Small intestine (tissue), 7 donors: ENCODE measurements at regions not wholly inside any gene's neighbourhood (a gene's known extent, or its start where the extent isn't known, plus 50 kb on each side); places are given as distances from the start of the nearest gene placed in this dataset.
"Not testable (repeated sequence)": the region's sequence is repeated elsewhere in the genome, so short reads cannot be mapped to it uniquely, and the experiment has no call there.

Source experiments
- DNase-seq, 2 donors: peaks; one replicate each; pipeline versions ENCODE4 v3.0.0 to v3.0.0-alpha.2; 2013
- FAIRE-seq: peaks from 2 replicates; lab custom pipeline; 2012; peaks lifted over from hg19 to GRCh38; lab: Jason Lieb, UNC
- H3K27ac ChIP-seq, 3 donors: one replicate each; pipeline ENCODE4 v1.5.1; 2013; ENCODE audit warnings: low read length in 2 of 3, mild to moderate bottlenecking in 2 of 3, control low read depth in 1 of 3, inconsistent platforms in 1 of 3, low read depth in 1 of 3, moderate library complexity in 1 of 3
- H3K27me3 ChIP-seq, 3 donors: one replicate each; pipeline ENCODE4 v1.6.1; 2013; ENCODE audit warnings: low read length in 3 of 3, inconsistent platforms in 1 of 3; ENCODE audit not compliant: control insufficient read depth in 3 of 3, insufficient read depth in 3 of 3
- H3K36me3 ChIP-seq, 3 donors: one replicate each; pipeline ENCODE4 v1.6.1; 2013; ENCODE audit warnings: low read length in 3 of 3, inconsistent platforms in 1 of 3, low read depth in 1 of 3, mild to moderate bottlenecking in 1 of 3, moderate library complexity in 1 of 3; ENCODE audit not compliant: control insufficient read depth in 3 of 3, insufficient read depth in 2 of 3
- H3K4me1 ChIP-seq, 3 donors: one replicate each; pipeline ENCODE4 v1.6.1; 2013; ENCODE audit warnings: low read length in 2 of 3, inconsistent platforms in 1 of 3, low read depth in 1 of 3, mild to moderate bottlenecking in 1 of 3, moderate library complexity in 1 of 3; ENCODE audit not compliant: control insufficient read depth in 3 of 3, insufficient read depth in 2 of 3
- H3K4me3 ChIP-seq, 3 donors: one replicate each; pipeline ENCODE4 v1.5.1; 2013; ENCODE audit warnings: low read length in 3 of 3, control low read depth in 1 of 3, inconsistent platforms in 1 of 3, low read depth in 1 of 3, mild to moderate bottlenecking in 1 of 3, moderate library complexity in 1 of 3
- H3K9me3 ChIP-seq, 2 donors: one replicate each; pipeline ENCODE4 v1.6.1; 2013; ENCODE audit warnings: low read depth in 1 of 2, low read length in 1 of 2; ENCODE audit not compliant: control insufficient read depth in 2 of 2, insufficient read depth in 1 of 2
- WGBS, 3 donors: extraction: QIAGEN DNeasy Blood & Tissue Kit; methylation state at CpG; one replicate each; pipeline ENCODE4 v1.1.7; 2013; 5-methylcytosine and 5-hydroxymethylcytosine counted together
- donor health status: healthy with polysubstance abuse.
- donor health status: control.
- donor health status: control.
- donor health status: Bipolar disorder and iron deficiency.
- donor health status: healthy.

DNA sequence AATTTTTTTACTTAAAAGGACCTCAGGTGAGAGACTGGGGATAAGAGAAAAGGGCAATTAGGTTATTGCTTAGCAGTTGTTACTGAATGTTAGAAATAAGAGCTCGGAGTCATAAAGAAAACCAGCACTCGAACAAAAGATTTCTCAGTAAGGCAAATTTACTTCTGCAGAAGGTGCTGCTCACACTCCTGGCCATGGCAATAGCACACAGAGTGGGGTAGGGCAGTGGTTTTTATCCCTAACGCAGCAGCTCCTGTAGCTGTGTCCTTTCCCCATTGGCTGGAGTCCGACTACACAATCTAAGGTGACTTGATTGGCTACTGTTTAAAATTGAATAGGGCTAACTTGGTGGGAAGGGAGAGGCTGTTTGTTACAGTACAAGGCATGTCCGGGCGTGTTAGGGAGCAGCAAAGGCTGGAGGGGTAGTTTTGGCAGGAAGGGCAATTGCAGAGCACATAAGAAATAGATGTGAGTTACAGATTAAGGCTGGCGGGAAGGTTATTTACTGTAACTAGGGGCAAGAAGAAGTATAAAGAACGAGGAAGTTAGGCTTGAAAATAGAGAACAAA lies 112.1 kb downstream of the AKR1D1 start:
- no peak for FAIRE-seq
- Histone ChIP-seq H3K27me3 (no peaks in the 10 kb centered on the region), H3K4me3 (no peak overlapping the region), H3K27ac (no peak overlapping the region), H3K9me3 (peaks cover 0 to 18% of the 10 kb centered on the region in 2 donors), H3K4me1 (no peaks in the 10 kb centered on the region), H3K36me3 (no peaks in the 10 kb centered on the region)
- 71 to 78% (median 71%) methylated on average over 8 of the region's 8 CpGs for WGBS, 3 donors
- DNase-seq = no peak

DNA sequence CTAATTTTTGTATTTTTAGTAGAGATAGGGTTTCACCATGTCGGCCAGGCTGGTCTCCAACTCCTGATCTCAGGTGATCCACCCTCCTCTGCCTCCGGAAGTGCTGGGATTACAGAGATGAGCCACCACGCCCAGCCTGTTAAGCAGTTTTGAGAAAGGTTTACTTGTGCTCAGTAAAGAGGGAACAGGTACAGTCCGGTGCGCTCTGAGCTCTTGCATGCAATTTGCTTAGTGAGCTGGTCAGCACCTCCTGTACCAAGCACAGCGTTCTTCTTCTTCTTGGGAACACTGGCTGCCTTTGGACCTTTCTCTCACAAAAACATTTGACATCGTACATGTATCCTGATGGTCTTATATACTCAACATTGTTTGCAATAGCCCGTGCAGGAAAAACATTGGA lies 118.3 kb downstream of the AKR1D1 start:
- 74 to 91% (median 88%) methylated on average over 8 of the region's 8 CpGs for WGBS, 3 donors
- peaks cover 0 to 1% of the 10 kb centered on the region in 2 donors for H3K9me3 ChIP-seq
- no peak for FAIRE-seq
- H3K36me3 ChIP-seq = no peaks in the 10 kb centered on the region
- H3K4me1 ChIP-seq = no peaks in the 10 kb centered on the region
- H3K27me3 ChIP-seq = no peaks in the 10 kb centered on the region
- no peak overlapping the region for H3K4me3 ChIP-seq
- H3K27ac ChIP-seq = no peak overlapping the region
- no peak for DNase-seq

DNA sequence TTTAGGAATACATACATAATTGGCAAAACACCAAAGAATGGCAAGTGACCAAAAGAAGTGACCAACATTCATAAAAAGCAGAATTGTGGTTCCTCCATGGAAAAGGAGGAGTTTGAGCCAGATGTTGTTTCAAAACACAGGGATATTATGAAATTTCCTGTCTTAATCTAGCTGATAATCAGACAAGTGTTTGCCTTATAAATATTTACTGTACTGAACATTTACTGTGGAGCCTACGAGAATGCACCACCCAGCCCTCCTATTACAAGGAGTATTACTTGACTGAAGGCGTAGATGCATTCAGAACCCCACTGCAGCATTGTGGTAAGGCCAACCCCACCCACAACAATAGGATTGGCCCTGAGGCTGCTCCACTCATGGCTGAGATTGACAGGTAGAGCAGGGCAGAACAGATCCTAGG lies 118.9 kb downstream of the AKR1D1 start:
- 40 to 44% (median 40%) methylated on average over 2 of the region's 2 CpGs for WGBS, 3 donors

DNA sequence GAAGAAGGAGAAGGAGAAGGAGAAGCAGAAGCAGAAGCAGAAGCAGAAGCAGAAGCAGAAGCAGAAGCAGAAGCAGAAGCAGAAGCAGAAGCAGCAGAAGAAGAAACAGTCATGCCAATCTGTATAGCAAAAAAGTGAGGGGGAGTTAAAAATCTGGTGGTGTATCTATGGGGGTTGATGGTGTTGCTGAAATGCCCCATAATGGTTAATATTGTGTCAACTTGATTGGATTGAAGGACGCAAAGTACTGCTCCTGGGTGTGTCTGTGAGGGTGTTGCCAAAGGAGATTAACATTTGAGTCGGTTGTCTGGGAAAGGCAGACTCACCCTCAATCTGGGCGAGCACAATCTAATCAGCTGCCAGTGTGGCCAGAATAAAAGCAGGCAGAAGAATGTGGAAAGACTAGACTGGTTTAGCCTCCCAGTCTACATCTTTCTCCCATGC lies 120.3 kb downstream of the AKR1D1 start:
- H3K9me3 ChIP-seq, FAIRE-seq, H3K27ac ChIP-seq, H3K4me3 ChIP-seq, H3K36me3 ChIP-seq, H3K27me3 ChIP-seq, H3K4me1 ChIP-seq: not testable (repeated sequence)
- peak in 1 of 2 donors; percentile 48 for DNase-seq
- WGBS, 3 donors = 14 to 36% (median 27%) methylated on average over 3 of the region's 3 CpGs

More for the DNA sequence above, 118.9 kb downstream of the AKR1D1 start:
- Histone ChIP-seq H3K4me3 (no peak overlapping the region), H3K9me3 (no peaks in the 10 kb centered on the region), H3K27ac (no peak overlapping the region), H3K36me3 (no peaks in the 10 kb centered on the region), H3K27me3 (no peaks in the 10 kb centered on the region), H3K4me1 (no peaks in the 10 kb centered on the region)
- FAIRE-seq = no peak
- peak; percentile 8 to 13 for DNase-seq

DNA sequence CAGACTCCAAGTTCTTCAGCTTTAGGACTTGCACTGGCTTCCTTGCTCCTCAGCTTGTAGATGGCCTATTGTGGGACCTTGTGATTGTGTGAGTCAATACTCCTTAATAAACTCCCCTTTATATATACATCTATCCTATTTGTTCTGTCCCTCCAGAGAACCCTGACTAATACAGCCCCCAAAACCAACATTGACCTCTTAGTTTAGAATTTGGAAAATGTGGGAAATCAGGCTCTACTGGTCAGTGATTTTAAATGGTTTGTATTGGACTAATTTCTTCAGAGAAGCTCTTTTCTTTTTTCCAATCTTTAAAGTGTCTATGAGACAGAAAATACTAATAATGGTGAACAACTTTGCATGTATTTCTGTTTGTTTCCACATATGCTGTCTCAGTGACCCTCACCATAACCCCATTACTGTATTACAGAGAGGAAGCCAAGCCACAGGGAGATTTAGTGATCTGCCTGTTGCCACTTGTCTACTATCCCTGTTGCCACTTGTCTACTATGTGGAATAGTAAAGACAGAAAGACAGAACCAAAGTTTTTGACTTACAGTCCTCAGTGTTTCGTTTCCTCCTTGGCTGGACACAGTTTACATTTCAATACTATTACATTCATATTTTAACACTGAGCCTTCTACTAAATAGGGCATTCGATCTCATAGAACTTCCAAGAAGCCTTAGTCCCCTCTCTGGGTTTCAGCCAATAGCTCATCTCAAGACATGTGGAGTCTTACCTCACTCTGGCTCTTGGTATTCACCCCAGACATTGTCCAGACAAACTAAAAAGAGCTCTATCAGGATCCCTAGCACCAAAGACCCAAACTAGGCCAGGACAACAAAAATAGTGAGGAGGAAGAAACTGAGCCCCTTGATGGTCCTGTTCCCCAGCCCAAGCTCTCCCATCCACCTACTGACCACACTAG lies 121.0 kb downstream of the AKR1D1 start:
- Histone ChIP-seq H3K27me3 (no peaks in the 10 kb centered on the region), H3K27ac (no peak overlapping the region), H3K4me1 (no peaks in the 10 kb centered on the region), H3K4me3 (no peak overlapping the region), H3K9me3 (no peaks in the 10 kb centered on the region), H3K36me3 (no peaks in the 10 kb centered on the region)
- DNase-seq = no peak
- 60 to 90% (median 65%) methylated on average over 2 of the region's 2 CpGs for WGBS, 3 donors
- no peak for FAIRE-seq

DNA sequence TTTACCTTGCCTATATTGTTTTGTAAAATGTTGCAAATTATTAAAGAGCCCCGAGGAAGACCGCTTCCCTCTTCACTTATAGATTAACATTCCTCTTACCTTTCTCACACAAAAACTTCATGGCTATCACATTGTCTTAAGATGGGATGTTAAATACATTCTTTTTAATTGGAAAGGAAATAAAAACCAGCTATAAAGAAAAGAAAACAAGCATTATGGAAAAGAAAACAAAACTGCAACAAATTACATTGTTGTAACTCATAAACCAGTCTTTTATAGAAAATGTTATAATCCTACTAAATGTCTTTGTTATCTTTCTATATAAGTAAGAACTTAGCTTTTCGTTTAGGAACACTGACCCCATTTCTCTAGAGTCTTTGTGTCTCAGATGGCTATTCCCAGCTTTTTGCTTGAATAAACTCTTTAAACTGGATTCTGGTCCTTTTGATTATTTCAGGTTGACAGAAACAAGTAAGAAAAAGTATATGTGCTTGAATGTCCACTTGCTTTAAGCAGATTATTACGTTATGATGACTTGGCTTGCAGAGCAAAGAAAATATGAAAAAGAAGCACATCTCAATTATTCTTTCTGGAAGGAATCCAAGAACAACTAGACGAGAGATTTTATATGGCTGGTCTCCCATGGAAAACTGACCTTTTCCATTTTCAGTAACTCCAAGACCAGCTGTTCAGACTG lies 128.2 kb downstream of the AKR1D1 start:
- H3K27me3 ChIP-seq = no peaks in the 10 kb centered on the region
- no peak overlapping the region for H3K27ac ChIP-seq
- no peak for FAIRE-seq
- no peak for DNase-seq
- WGBS, 3 donors = 61 to 73% (median 70%) methylated on average over 5 of the region's 5 CpGs
- H3K4me3 ChIP-seq = no peak overlapping the region
- no peaks in the 10 kb centered on the region for H3K36me3 ChIP-seq
- no peaks in the 10 kb centered on the region for H3K4me1 ChIP-seq
- peaks cover 0 to 6% of the 10 kb centered on the region in 2 donors for H3K9me3 ChIP-seq

DNA sequence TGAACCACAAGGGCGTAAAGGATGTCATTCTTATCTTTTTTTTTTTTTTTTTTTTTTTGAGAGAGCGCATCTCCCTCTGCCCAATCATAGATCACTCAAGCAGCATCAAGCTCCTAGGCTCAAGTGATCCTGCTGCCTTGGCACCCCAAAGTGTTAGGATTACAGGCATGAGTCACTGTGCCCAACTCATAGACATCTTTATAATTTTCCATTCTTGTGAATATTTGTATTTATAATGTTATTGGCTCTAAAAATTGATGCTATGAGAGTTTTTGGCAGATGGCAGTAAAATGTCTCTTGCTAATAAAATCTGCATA lies 128.7 kb downstream of the AKR1D1 start:
- Histone ChIP-seq H3K4me3 (no peak overlapping the region), H3K27ac (no peak overlapping the region), H3K4me1 (no peaks in the 10 kb centered on the region), H3K9me3 (peaks cover 0 to 8% of the 10 kb centered on the region in 2 donors), H3K27me3 (no peaks in the 10 kb centered on the region), H3K36me3 (no peaks in the 10 kb centered on the region)
- FAIRE-seq (no peak), DNase-seq (no peak)
- 74 to 92% (median 91%) methylated on average over 2 of the region's 2 CpGs for WGBS, 3 donors

DNA sequence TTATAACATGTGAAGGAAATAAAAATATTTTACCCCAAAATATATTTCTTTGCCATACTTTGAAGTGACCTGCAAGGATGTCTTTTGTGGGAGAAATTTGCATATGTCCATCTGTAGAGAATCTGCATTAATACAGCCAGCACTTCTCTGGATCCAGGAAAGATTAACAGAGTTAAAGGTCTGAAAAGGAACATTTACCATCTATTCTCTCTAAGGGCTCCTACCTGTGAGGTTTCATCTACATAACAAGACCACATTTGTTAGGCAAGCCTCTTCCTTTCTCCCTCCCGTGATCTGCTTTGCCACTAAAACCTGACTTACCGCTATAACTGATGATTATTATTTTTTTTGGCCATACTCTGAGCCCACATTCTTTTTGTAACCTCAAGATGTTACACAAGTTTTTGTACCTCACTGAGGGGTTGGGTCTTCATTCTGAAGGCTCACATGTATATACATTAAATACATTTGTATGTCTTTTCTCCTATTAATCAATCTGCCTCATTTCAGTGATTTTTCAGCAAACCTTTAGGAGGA lies 129.4 kb downstream of the AKR1D1 start:
- DNase-seq (no peak), FAIRE-seq (no peak)
- Histone ChIP-seq H3K4me3 (no peak overlapping the region), H3K27me3 (no peaks in the 10 kb centered on the region), H3K4me1 (no peaks in the 10 kb centered on the region), H3K36me3 (no peaks in the 10 kb centered on the region), H3K27ac (no peak overlapping the region), H3K9me3 (peaks cover 0 to 8% of the 10 kb centered on the region in 2 donors)
- 85 to 96% (median 91%) methylated on average over 2 of the region's 2 CpGs for WGBS, 3 donors
